Panc1 (cell line): ENCODE measurements at regions not wholly inside any gene's neighbourhood (a gene's known extent, or its start where the extent isn't known, plus 50 kb on each side); places are given as distances from the start of the nearest gene placed in this dataset.

Experiments
- CTCF ChIP-seq: fragments of 450-650 bp; IDR thresholded peaks from 2 replicates; pipeline ENCODE4 v1.5.1; 2017; ENCODE audit warnings: mild to moderate bottlenecking
- SIN3A ChIP-seq: IDR thresholded peaks from 2 replicates; pipeline ENCODE4 v1.6.1; 2012; ENCODE audit warnings: low read depth, mild to moderate bottlenecking, low read length, moderate library complexity, borderline replicate concordance; ENCODE audit not compliant: insufficient read depth

GRCh38 chr2:187976986-187977333 is 314.7 kb upstream of the GULP1 start:
- TF ChIP-seq CTCF (no peak), SIN3A (no peak)
